ENCODE measurements at regions not wholly inside any gene's neighbourhood (a gene's known extent, or its start where the extent isn't known, plus 50 kb on each side); places are given as distances from the start of the nearest gene placed in this dataset.

GRCh38 chr4:31999848-32000247 is 1279.7 kb downstream of the PCDH7 start:
- intact Hi-C loops (cut with DNase I) = no loop called here
- no peaks in the 10 kb centered on the region for H3K36me3 ChIP-seq (ENCODE audit: control insufficient read depth in 2 of 3, insufficient read depth in 3 of 3, low read length in 3 of 3)
- FAIRE-seq (no peak), DNase-seq (no peak)
- H3K27ac ChIP-seq (ENCODE audit: low read depth in 2 of 2, low read length in 2 of 2) = no peak overlapping the region
- H3K4me3 ChIP-seq (ENCODE audit: low read length in 3 of 3) = no peak overlapping the region
- H3K27me3 ChIP-seq (ENCODE audit: control insufficient read depth, insufficient read depth, low read length) = no peaks in the 10 kb centered on the region
- H3K9me3 ChIP-seq (ENCODE audit: control insufficient read depth in 2 of 3, insufficient read depth in 1 of 3, low read length in 3 of 3) = no peaks in the 10 kb centered on the region
- TF ChIP-seq, protein P1, sequence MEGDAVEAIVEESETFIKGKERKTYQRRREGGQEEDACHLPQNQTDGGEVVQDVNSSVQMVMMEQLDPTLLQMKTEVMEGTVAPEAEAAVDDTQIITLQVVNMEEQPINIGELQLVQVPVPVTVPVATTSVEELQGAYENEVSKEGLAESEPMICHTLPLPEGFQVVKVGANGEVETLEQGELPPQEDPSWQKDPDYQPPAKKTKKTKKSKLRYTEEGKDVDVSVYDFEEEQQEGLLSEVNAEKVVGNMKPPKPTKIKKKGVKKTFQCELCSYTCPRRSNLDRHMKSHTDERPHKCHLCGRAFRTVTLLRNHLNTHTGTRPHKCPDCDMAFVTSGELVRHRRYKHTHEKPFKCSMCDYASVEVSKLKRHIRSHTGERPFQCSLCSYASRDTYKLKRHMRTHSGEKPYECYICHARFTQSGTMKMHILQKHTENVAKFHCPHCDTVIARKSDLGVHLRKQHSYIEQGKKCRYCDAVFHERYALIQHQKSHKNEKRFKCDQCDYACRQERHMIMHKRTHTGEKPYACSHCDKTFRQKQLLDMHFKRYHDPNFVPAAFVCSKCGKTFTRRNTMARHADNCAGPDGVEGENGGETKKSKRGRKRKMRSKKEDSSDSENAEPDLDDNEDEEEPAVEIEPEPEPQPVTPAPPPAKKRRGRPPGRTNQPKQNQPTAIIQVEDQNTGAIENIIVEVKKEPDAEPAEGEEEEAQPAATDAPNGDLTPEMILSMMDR (IDR thresholded peaks at IDR 0.05; ENCODE audit: borderline replicate concordance, extremely low read depth, insufficient read depth) = no peak
- H3K9ac ChIP-seq (ENCODE audit: low read length in 3 of 3) = no peak overlapping the region
- no peaks in the 10 kb centered on the region for H3K4me1 ChIP-seq (ENCODE audit: control insufficient read depth in 2 of 3, insufficient read depth in 2 of 3, low read depth in 1 of 3, low read length in 3 of 3)

DNA sequence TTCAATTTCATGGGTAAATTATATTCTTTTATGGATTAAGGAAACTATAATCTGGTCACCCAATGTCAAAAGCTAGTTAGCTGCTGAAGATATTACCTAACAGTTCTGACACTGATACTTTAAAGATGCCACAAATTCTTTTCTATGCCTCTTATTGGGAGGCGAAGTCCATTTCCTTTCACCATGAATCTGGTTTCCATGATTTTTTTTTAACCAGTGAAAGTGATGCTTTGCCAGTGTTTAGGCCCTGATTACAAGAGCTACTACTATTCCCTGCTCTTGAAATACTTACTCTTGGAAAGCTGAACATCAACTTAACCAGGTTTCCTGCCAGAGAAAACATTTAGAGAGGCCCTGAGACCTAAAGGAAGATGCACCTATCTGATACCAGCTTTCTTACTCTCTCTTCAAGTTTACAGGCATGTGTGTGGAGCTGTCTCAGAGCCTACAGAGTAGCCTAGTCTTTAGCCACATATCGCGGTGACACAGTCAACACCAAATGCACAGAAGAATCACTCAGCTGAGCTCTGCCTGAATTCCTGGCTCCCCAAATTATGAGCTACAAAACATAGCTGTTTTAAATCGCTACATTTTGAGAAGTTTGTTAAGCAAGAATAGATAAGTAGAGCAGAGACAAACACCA is 1280.8 kb downstream of the PCDH7 start:
- Histone ChIP-seq H3K4me1 (ENCODE audit: control insufficient read depth in 2 of 3, insufficient read depth in 2 of 3, low read depth in 1 of 3, low read length in 3 of 3) (no peaks in the 10 kb centered on the region), H3K4me3 (ENCODE audit: low read length in 3 of 3) (no peak overlapping the region), H3K9ac (ENCODE audit: low read length in 3 of 3) (no peak overlapping the region), H3K27ac (ENCODE audit: low read depth in 2 of 2, low read length in 2 of 2) (no peak overlapping the region), H3K27me3 (ENCODE audit: control insufficient read depth, insufficient read depth, low read length) (no peaks in the 10 kb centered on the region), H3K9me3 (ENCODE audit: control insufficient read depth in 2 of 3, insufficient read depth in 1 of 3, low read length in 3 of 3) (no peaks in the 10 kb centered on the region), H3K36me3 (ENCODE audit: control insufficient read depth in 2 of 3, insufficient read depth in 3 of 3, low read length in 3 of 3) (no peaks in the 10 kb centered on the region)
- FAIRE-seq (no peak), DNase-seq (no peak)
- intact Hi-C loops (cut with DNase I) = no loop called here
- TF ChIP-seq, protein P1 (IDR thresholded peaks at IDR 0.05; ENCODE audit: borderline replicate concordance, extremely low read depth, insufficient read depth) = no peak

- FAIRE-seq (no peak), DNase-seq (no peak)
- Histone ChIP-seq H3K36me3 (ENCODE audit: control insufficient read depth in 2 of 3, insufficient read depth in 3 of 3, low read length in 3 of 3) (no peaks in the 10 kb centered on the region), H3K9ac (ENCODE audit: low read length in 3 of 3) (no peak overlapping the region), H3K4me3 (ENCODE audit: low read length in 3 of 3) (no peak overlapping the region), H3K4me1 (ENCODE audit: control insufficient read depth in 2 of 3, insufficient read depth in 2 of 3, low read depth in 1 of 3, low read length in 3 of 3) (no peaks in the 10 kb centered on the region), H3K27me3 (ENCODE audit: control insufficient read depth, insufficient read depth, low read length) (no peaks in the 10 kb centered on the region), H3K27ac (ENCODE audit: low read depth in 2 of 2, low read length in 2 of 2) (no peak overlapping the region), H3K9me3 (ENCODE audit: control insufficient read depth in 2 of 3, insufficient read depth in 1 of 3, low read length in 3 of 3) (no peaks in the 10 kb centered on the region)
- TF ChIP-seq, protein P1 (IDR thresholded peaks at IDR 0.05; ENCODE audit: borderline replicate concordance, extremely low read depth, insufficient read depth) = no peak
- intact Hi-C loops (cut with DNase I) = no loop called here
Measured at GRCh38 chr4:32002037-32002747, 1282.0 kb downstream of the PCDH7 start.

Measured in kidney (tissue), 13 donors.